Breast epithelium (tissue), 3 donors: ENCODE measurements at regions not wholly inside any gene's neighbourhood (a gene's known extent, or its start where the extent isn't known, plus 50 kb on each side); places are given as distances from the start of the nearest gene placed in this dataset.

ENCODE experiments used
- CTCF ChIP-seq, 3 donors: fragments of 450-650 bp; IDR thresholded peaks; one replicate each; pipeline ENCODE4 v1.5.1; 2016 to 2017; ENCODE audit warnings: antibody characterized with exemption in 3 of 3, mild to moderate bottlenecking in 3 of 3, moderate library complexity in 3 of 3
- POLR2A ChIP-seq: fragments of 450-650 bp; IDR thresholded peaks from one replicate; pipeline ENCODE4 v1.6.1; 2016; ENCODE audit warnings: antibody characterized with exemption, mild to moderate bottlenecking, moderate library complexity
- POLR2AphosphoS5 ChIP-seq, 3 donors: sonication (generic); formaldehyde crosslinking; IDR thresholded peaks; one replicate each; pipeline ENCODE4 v1.6.1; 2017; ENCODE audit warnings: antibody characterized with exemption in 3 of 3

- no peak for TF ChIP-seq POLR2A
- TF ChIP-seq CTCF (IDR thresholded peaks at IDR 0.05) = no peak
- no peak for TF ChIP-seq POLR2AphosphoS5 (IDR thresholded peaks at IDR 0.05)
These were observed 398.5 kb downstream of the REEP3 start for GRCh38 chr10:63919575-63920279.
